Naive thymus-derived CD4-positive, alpha-beta T cell (primary cell): ENCODE measurements at regions not wholly inside any gene's neighbourhood (a gene's known extent, or its start where the extent isn't known, plus 50 kb on each side); places are given as distances from the start of the nearest gene placed in this dataset.

ENCODE experiments used
- ATAC-seq: fragments of 150-1000 bp; cut with Tn5 transposase; 2 replicates; pipeline ENCODE4 v1.10.0; 2021; ENCODE audit warnings: mild to moderate bottlenecking, moderate library complexity
- CTCF ChIA-PET: fragments of 350-600 bp; sonication (Branson Sonifier 250); formaldehyde crosslinking; loops from one replicate; lab custom pipeline; 2021; ENCODE audit warnings: antibody characterized with exemption; lab: Charles Lee
- POLR2A ChIA-PET: fragments of 350-600 bp; sonication (Branson Sonifier 250); formaldehyde crosslinking; loops from one replicate; lab custom pipeline; 2021; ENCODE audit warnings: antibody characterized with exemption, inconsistent platforms; lab: Charles Lee
- DNase-seq, 9 donors: peaks; one replicate each; pipeline versions ENCODE4 v3.0.0 to v3.0.0-alpha.2; 2020 to 2022; ENCODE audit warnings: mixed read lengths in 1 of 9
- H3K27ac ChIP-seq: one replicate; pipeline ENCODE4 v1.7.0; 2013; ENCODE audit warnings: mild to moderate bottlenecking, low read depth, low read length, moderate library complexity
- H3K27me3 ChIP-seq, 2 donors: one replicate each; pipeline ENCODE4 v1.7.0; 2013; ENCODE audit warnings: low read length in 2 of 2, mild to moderate bottlenecking in 2 of 2, moderate library complexity in 2 of 2; ENCODE audit not compliant: control insufficient read depth in 2 of 2, insufficient read depth in 2 of 2
- H3K36me3 ChIP-seq, 3 experiments: 1 replicate in 2 of 3; 2 replicates in 1 of 3; pipeline ENCODE4 v1.7.0; 2013; ENCODE audit warnings: low read length in 3 of 3, mild to moderate bottlenecking in 3 of 3, moderate library complexity in 1 of 3; ENCODE audit not compliant: insufficient read depth in 3 of 3, control insufficient read depth in 2 of 3
- H3K4me1 ChIP-seq, 2 donors: one replicate each; pipeline ENCODE4 v1.7.0; 2013; ENCODE audit warnings: low read length in 2 of 2, mild to moderate bottlenecking in 2 of 2, moderate library complexity in 1 of 2; ENCODE audit not compliant: control insufficient read depth in 2 of 2, insufficient read depth in 2 of 2
- H3K4me3 ChIP-seq: 2 replicates; pipeline ENCODE4 v1.7.0; 2013; ENCODE audit warnings: mild to moderate bottlenecking, low read length
- H3K9me3 ChIP-seq, 3 experiments: 1 replicate in 2 of 3; 2 replicates in 1 of 3; pipeline ENCODE4 v1.7.0; 2013; ENCODE audit warnings: low read length in 3 of 3; ENCODE audit not compliant: control insufficient read depth in 2 of 3
- H3K27ac Mint-ChIP-seq, 9 donors: one replicate each; pipeline ENCODE4 v1.8.0; 2020 to 2022; ENCODE audit warnings: mixed read lengths in 9 of 9, mild to moderate bottlenecking in 8 of 9, moderate library complexity in 5 of 9, inconsistent platforms in 2 of 9
- H3K27me3 Mint-ChIP-seq, 5 donors: one replicate each; pipeline ENCODE4 v1.8.0; 2021 to 2022; ENCODE audit warnings: mixed read lengths in 5 of 5, mild to moderate bottlenecking in 1 of 5
- H3K36me3 Mint-ChIP-seq, 5 donors: one replicate each; pipeline ENCODE4 v1.8.0; 2020 to 2022; ENCODE audit warnings: mixed read lengths in 5 of 5, mild to moderate bottlenecking in 3 of 5, inconsistent platforms in 1 of 5
- H3K4me1 Mint-ChIP-seq, 7 donors: one replicate each; pipeline ENCODE4 v1.8.0; 2020 to 2022; ENCODE audit warnings: mixed read lengths in 7 of 7, mild to moderate bottlenecking in 3 of 7, inconsistent platforms in 1 of 7
- H3K4me3 Mint-ChIP-seq, 10 donors: one replicate each; pipeline ENCODE4 v1.8.0; 2020 to 2022; ENCODE audit warnings: mild to moderate bottlenecking in 10 of 10, mixed read lengths in 10 of 10, moderate library complexity in 6 of 10, inconsistent platforms in 2 of 10
- H3K9me3 Mint-ChIP-seq, 11 donors: one replicate each; pipeline ENCODE4 v1.8.0; 2020 to 2022; ENCODE audit warnings: mixed read lengths in 11 of 11, mild to moderate bottlenecking in 4 of 11, inconsistent platforms in 1 of 11, moderate library complexity in 1 of 11
- intact Hi-C, 2 donors: fragments of 100-400 bp; cut with micrococcal nuclease; formaldehyde crosslinking; loops; one replicate each; pipeline ENCODE4 v1.15.1; 2023

- Histone ChIP-seq H3K4me3 (no peak overlapping the region), H3K27me3 (no peaks in the 10 kb centered on the region), H3K9me3 (no peaks in the 10 kb centered on the region), H3K4me1 (no peaks in the 10 kb centered on the region), H3K36me3 (no peaks in the 10 kb centered on the region), H3K27ac (no peak overlapping the region)
- ChIA-PET CTCF (no interaction called here), POLR2A (no interaction called here)
- Mint-ChIP-seq H3K4me1 (no peaks in the 10 kb centered on the region), H3K36me3 (no peaks in the 10 kb centered on the region), H3K9me3 (peaks cover 0 to 6% (median 0%) of the 10 kb centered on the region in 11 donors), H3K27me3 (no peaks in the 10 kb centered on the region), H3K27ac (no peak overlapping the region), H3K4me3 (no peak overlapping the region)
- intact Hi-C loops, result no loop called here
- no peak for ATAC-seq
- DNase-seq, result no peak
Observed at GRCh38 chr10:121261665-121262064, 336.6 kb downstream of the FGFR2 start.

- DNase-seq (no peak), ATAC-seq (no peak)
- ChIA-PET CTCF (no interaction called here), POLR2A (no interaction called here)
- Histone ChIP-seq H3K4me3 (no peak overlapping the region), H3K4me1 (no peaks in the 10 kb centered on the region), H3K27me3 (no peaks in the 10 kb centered on the region), H3K27ac (no peak overlapping the region), H3K9me3 (no peaks in the 10 kb centered on the region), H3K36me3 (no peaks in the 10 kb centered on the region)
- Mint-ChIP-seq H3K27ac (no peak overlapping the region), H3K4me3 (no peak overlapping the region), H3K27me3 (no peaks in the 10 kb centered on the region), H3K4me1 (no peaks in the 10 kb centered on the region), H3K36me3 (no peaks in the 10 kb centered on the region), H3K9me3 (peaks cover 0 to 7% (median 0%) of the 10 kb centered on the region in 11 donors)
- intact Hi-C loops, result no loop called here
Observed at GRCh38 chr10:121262774-121263430, 335.3 kb downstream of the FGFR2 start.

GRCh38 chr10:121263431-121263783, 334.8 kb downstream of the FGFR2 start:
- intact Hi-C loops, result no loop called here
- no peak overlapping the region for H3K27ac ChIP-seq
- DNase-seq, result no peak
- no peaks in the 10 kb centered on the region for H3K9me3 ChIP-seq
- Mint-ChIP-seq H3K36me3 (no peaks in the 10 kb centered on the region), H3K27me3 (no peaks in the 10 kb centered on the region), H3K27ac (no peak overlapping the region), H3K4me3 (no peak overlapping the region), H3K9me3 (peaks cover 0 to 10% (median 0%) of the 10 kb centered on the region in 11 donors), H3K4me1 (no peaks in the 10 kb centered on the region)
- no peaks in the 10 kb centered on the region for H3K36me3 ChIP-seq
- POLR2A ChIA-PET, result no interaction called here
- H3K4me1 ChIP-seq, result no peaks in the 10 kb centered on the region
- no peaks in the 10 kb centered on the region for H3K27me3 ChIP-seq
- H3K4me3 ChIP-seq, result no peak overlapping the region
- ATAC-seq, result no peak
- CTCF ChIA-PET, result no interaction called here

GRCh38 chr10:121265360-121266123, 332.7 kb downstream of the FGFR2 start:
- peaks cover 0 to 13% (median 0%) of the 10 kb centered on the region in 11 donors for H3K9me3 Mint-ChIP-seq
- intact Hi-C loops, result no loop called here
- POLR2A ChIA-PET, result no interaction called here

GRCh38 chr10:121266370-121266769, 331.9 kb downstream of the FGFR2 start:
- Histone ChIP-seq H3K4me1 (no peaks in the 10 kb centered on the region), H3K4me3 (no peak overlapping the region), H3K9me3 (no peaks in the 10 kb centered on the region), H3K27me3 (no peaks in the 10 kb centered on the region), H3K36me3 (no peaks in the 10 kb centered on the region), H3K27ac (no peak overlapping the region)
- POLR2A ChIA-PET, result no interaction called here
- Mint-ChIP-seq H3K4me3 (no peak overlapping the region), H3K27ac (no peak overlapping the region), H3K36me3 (no peaks in the 10 kb centered on the region), H3K4me1 (no peaks in the 10 kb centered on the region), H3K9me3 (peaks cover 0 to 19% (median 1%) of the 10 kb centered on the region in 11 donors), H3K27me3 (peaks cover 0 to 7% (median 0%) of the 10 kb centered on the region in 5 donors)
- DNase-seq (no peak), ATAC-seq (no peak)
- CTCF ChIA-PET, result no interaction called here
- intact Hi-C loops, result no loop called here

More at GRCh38 chr10:121265360-121266123, 332.7 kb downstream of the FGFR2 start:
- ATAC-seq (no peak), DNase-seq (no peak)
- Histone ChIP-seq H3K36me3 (no peaks in the 10 kb centered on the region), H3K4me1 (no peaks in the 10 kb centered on the region), H3K9me3 (no peaks in the 10 kb centered on the region), H3K4me3 (no peak overlapping the region), H3K27me3 (no peaks in the 10 kb centered on the region), H3K27ac (no peak overlapping the region)
- CTCF ChIA-PET, result no interaction called here
- no peak overlapping the region for H3K27ac Mint-ChIP-seq
- no peaks in the 10 kb centered on the region for H3K36me3 Mint-ChIP-seq
- H3K4me1 Mint-ChIP-seq, result no peaks in the 10 kb centered on the region
- peaks cover 0 to under 1% (median 0%) of the 10 kb centered on the region in 5 donors for H3K27me3 Mint-ChIP-seq
- no peak overlapping the region for H3K4me3 Mint-ChIP-seq

- Mint-ChIP-seq H3K9me3 (peaks cover 0 to 19% (median 1%) of the 10 kb centered on the region in 11 donors), H3K27me3 (peaks cover 0 to 7% (median 0%) of the 10 kb centered on the region in 5 donors), H3K4me3 (no peak overlapping the region), H3K4me1 (no peaks in the 10 kb centered on the region), H3K27ac (no peak overlapping the region), H3K36me3 (no peaks in the 10 kb centered on the region)
- Histone ChIP-seq H3K27me3 (no peaks in the 10 kb centered on the region), H3K36me3 (no peaks in the 10 kb centered on the region), H3K27ac (no peak overlapping the region), H3K9me3 (no peaks in the 10 kb centered on the region), H3K4me3 (no peak overlapping the region), H3K4me1 (no peaks in the 10 kb centered on the region)
- CTCF ChIA-PET, result no interaction called here
- ATAC-seq (no peak), DNase-seq (no peak)
- intact Hi-C loops, result no loop called here
- POLR2A ChIA-PET, result no interaction called here
Observed at GRCh38 chr10:121267236-121268003, 330.8 kb downstream of the FGFR2 start.
